ENCODE measurements at regions not wholly inside any gene's neighbourhood (a gene's known extent, or its start where the extent isn't known, plus 50 kb on each side); places are given as distances from the start of the nearest gene placed in this dataset.

- intact Hi-C loops (cut with micrococcal nuclease), result no loop called here
- WGBS (ENCODE audit: insufficient coverage), result 60% methylated on average over 13 of the region's 13 CpGs
- no peak overlapping the region for H3K4me3 Mint-ChIP-seq
Measured at GRCh38 chr3:137852391-137852830, 88.3 kb downstream of the SOX14 start.

More at GRCh38 chr3:137852391-137852830, 88.3 kb downstream of the SOX14 start:
- no peaks in the 10 kb centered on the region for H3K9me3 Mint-ChIP-seq (ENCODE audit: insufficient read depth)
- Histone ChIP-seq H3K36me3 (replicated peaks in 1 of 2; ENCODE audit: control extremely low read depth in 1 of 2, control insufficient read depth in 1 of 2, extremely low read depth in 1 of 2, insufficient read depth in 2 of 2, low read length in 1 of 2) (no peaks in the 10 kb centered on the region), H3K4me1 (ENCODE audit: control insufficient read depth in 2 of 2, insufficient read depth in 2 of 2, low read length in 2 of 2) (no peaks in the 10 kb centered on the region), H2AFZ (ENCODE audit: insufficient read depth, low read depth, low read length, poor library complexity, severe bottlenecking) (no peak overlapping the region), H3K79me2 (ENCODE audit: control insufficient read depth, insufficient read depth, low read length) (no peaks in the 10 kb centered on the region), H3K9me3 (ENCODE audit: control extremely low read depth in 1 of 3, control insufficient read depth in 2 of 3, insufficient read depth in 1 of 3, low read length in 2 of 3) (peaks cover 0 to 4% (median 0%) of the 10 kb centered on the region in 3 donors), H4K20me1 (ENCODE audit: control insufficient read depth, insufficient read depth, low read length, poor library complexity, severe bottlenecking) (no peaks in the 10 kb centered on the region), H3K27ac (ENCODE audit: low read length in 2 of 2) (no peak overlapping the region), H3K4me3 (ENCODE audit: control extremely low read depth in 1 of 5, extremely low read depth in 1 of 5, insufficient read depth in 1 of 5, low read depth in 2 of 5, low read length in 4 of 5) (no peak overlapping the region), H3K4me2 (replicated peaks; ENCODE audit: low read depth, low read length, poor library complexity, severe bottlenecking) (no peak overlapping the region), H3K9ac (ENCODE audit: low read length) (no peak overlapping the region), H3K27me3 (replicated peaks in 1 of 4; ENCODE audit: control extremely low read depth in 1 of 4, control insufficient read depth in 3 of 4, insufficient read depth in 4 of 4, low read length in 3 of 4) (no peaks in the 10 kb centered on the region)
- H3K27ac Mint-ChIP-seq, result no peak overlapping the region
- no peaks in the 10 kb centered on the region for H3K27me3 Mint-ChIP-seq
- ATAC-seq (ENCODE audit: low read depth), result no peak
- TF ChIP-seq EZH2 (IDR thresholded peaks at IDR 0.05; ENCODE audit: borderline replicate concordance, insufficient read depth, low read depth, low read length, poor library complexity, severe bottlenecking) (no peak), CTCF (IDR thresholded peaks at IDR 0.05) (no peak)
- CTCF ChIA-PET, result no interaction called here
- POLR2A ChIA-PET, result no interaction called here
- no peak for DNase-seq
- H3K4me1 Mint-ChIP-seq, result no peaks in the 10 kb centered on the region

Data from B cell (primary cell).